ENCODE measurements at regions not wholly inside any gene's neighbourhood (a gene's known extent, or its start where the extent isn't known, plus 50 kb on each side); places are given as distances from the start of the nearest gene placed in this dataset.

- no peak overlapping the region for H3K27ac ChIP-seq
- TF ChIP-seq, protein P1, sequence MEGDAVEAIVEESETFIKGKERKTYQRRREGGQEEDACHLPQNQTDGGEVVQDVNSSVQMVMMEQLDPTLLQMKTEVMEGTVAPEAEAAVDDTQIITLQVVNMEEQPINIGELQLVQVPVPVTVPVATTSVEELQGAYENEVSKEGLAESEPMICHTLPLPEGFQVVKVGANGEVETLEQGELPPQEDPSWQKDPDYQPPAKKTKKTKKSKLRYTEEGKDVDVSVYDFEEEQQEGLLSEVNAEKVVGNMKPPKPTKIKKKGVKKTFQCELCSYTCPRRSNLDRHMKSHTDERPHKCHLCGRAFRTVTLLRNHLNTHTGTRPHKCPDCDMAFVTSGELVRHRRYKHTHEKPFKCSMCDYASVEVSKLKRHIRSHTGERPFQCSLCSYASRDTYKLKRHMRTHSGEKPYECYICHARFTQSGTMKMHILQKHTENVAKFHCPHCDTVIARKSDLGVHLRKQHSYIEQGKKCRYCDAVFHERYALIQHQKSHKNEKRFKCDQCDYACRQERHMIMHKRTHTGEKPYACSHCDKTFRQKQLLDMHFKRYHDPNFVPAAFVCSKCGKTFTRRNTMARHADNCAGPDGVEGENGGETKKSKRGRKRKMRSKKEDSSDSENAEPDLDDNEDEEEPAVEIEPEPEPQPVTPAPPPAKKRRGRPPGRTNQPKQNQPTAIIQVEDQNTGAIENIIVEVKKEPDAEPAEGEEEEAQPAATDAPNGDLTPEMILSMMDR (conservative IDR thresholded peaks at IDR 0.05; ENCODE audit: low read depth): no peak
- no peak for DNase-seq (ENCODE audit: low spot score)
- ChIA-PET CTCF (no interaction called here), POLR2A (ENCODE audit: low non-redundant PET) (interaction anchor here (0.5 kb wide), 1 partner anchor 1739 kb away, joined by 3 read pairs; no protein-coding TSS in a partner anchor)
These were observed 308.8 kb downstream of the CBLN4 start for GRCh38 chr20:55696520-55696919.

GRCh38 chr20:55693641-55694040, 311.7 kb downstream of the CBLN4 start:
- DNase-seq (ENCODE audit: low spot score): no peak
- POLR2A ChIA-PET (ENCODE audit: low non-redundant PET): no interaction called here
- TF ChIP-seq, protein P1 (conservative IDR thresholded peaks at IDR 0.05; ENCODE audit: low read depth): no peak
- CTCF ChIA-PET: no interaction called here
- H3K27ac ChIP-seq: no peak overlapping the region

DNA sequence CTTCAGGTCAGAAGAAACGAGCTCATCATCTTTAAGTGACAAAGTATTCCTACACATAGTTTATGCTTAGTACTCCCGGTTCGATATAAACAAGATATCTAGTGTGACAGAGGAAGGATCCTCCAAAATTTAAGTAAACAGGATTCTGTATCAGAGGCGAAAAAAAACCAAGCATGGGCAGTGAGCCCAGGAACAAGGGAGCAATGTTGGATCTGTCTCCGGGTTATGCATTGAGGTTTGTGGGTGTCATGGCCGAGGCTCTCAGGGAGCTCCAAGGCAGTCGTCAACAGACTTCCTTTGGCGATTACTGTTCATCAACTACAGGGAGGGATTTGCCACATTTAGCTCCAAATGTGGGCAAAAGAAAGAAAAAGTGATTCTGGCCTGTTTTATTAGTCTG, 319.5 kb downstream of the CBLN4 start:
- ChIA-PET CTCF (interaction anchor here (0.7 kb wide), 2 partner anchors 15 to 97 kb away, joined by 3 to 5 read pairs; no protein-coding TSS in a partner anchor), POLR2A (ENCODE audit: low non-redundant PET) (no interaction called here)
- H3K27ac ChIP-seq: no peak overlapping the region
- DNase-seq (ENCODE audit: low spot score): no peak
- TF ChIP-seq, protein P1 (conservative IDR thresholded peaks at IDR 0.05; ENCODE audit: low read depth): no peak

GRCh38 chr20:55685425-55685824, 319.9 kb downstream of the CBLN4 start:
- H3K27ac ChIP-seq: no peak overlapping the region
- TF ChIP-seq, protein P1 (conservative IDR thresholded peaks at IDR 0.05; ENCODE audit: low read depth): no peak
- no peak for DNase-seq (ENCODE audit: low spot score)
- ChIA-PET CTCF (interaction anchor here (0.7 kb wide), 2 partner anchors 15 to 97 kb away, joined by 3 to 5 read pairs; no protein-coding TSS in a partner anchor), POLR2A (ENCODE audit: low non-redundant PET) (no interaction called here)

- CTCF ChIA-PET: interaction anchor here (0.6 kb wide), 1 partner anchor 11 kb away, joined by 4 read pairs; no protein-coding TSS in a partner anchor
- no peak overlapping the region for H3K27ac ChIP-seq
- TF ChIP-seq, protein P1 (conservative IDR thresholded peaks at IDR 0.05; ENCODE audit: low read depth): no peak
- POLR2A ChIA-PET (ENCODE audit: low non-redundant PET): no interaction called here
- DNase-seq (ENCODE audit: low spot score): no peak
These were observed 320.7 kb downstream of the CBLN4 start for GRCh38 chr20:55684578-55684977.

DNA sequence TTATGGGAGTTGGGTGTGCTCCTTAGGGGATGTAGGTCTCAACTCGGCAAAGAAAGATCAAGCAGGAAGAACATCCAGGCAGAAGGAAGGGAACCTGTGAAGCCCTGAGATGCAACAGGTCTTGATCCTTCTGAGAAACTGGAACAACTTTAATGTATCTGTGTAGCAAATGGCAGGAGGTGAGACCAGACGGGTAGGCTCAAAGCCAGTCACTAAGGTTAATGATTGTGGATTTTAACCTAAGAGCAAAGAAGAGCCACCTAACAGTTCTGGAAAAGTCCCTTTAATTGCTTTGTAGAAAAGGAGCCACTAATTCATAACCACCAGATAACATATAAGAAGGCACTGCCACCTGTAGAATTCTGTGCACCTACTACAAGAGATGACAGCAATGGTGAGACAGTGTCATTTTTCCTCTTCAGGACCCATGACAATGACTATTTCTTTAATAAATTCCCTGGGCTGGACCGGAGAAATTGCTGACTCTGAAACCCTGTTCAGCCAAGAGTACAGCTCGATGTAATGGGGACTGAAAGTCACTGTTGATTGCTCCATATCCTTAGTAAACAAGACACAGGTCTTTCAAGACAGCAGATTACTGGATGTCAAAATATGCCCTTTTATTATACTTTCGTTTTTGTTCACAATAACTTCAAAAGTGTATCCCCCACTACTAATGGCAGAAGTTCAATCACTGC, 326.2 kb downstream of the CBLN4 start:
- TF ChIP-seq, protein P1 (conservative IDR thresholded peaks at IDR 0.05; ENCODE audit: low read depth): no peak
- ChIA-PET CTCF (no interaction called here), POLR2A (ENCODE audit: low non-redundant PET) (no interaction called here)
- no peak overlapping the region for H3K27ac ChIP-seq
- no peak for DNase-seq (ENCODE audit: low spot score)

Data from RWPE1 (cell line).